Glomerular visceral epithelial cell (primary cell): ENCODE measurements at regions not wholly inside any gene's neighbourhood (a gene's known extent, or its start where the extent isn't known, plus 50 kb on each side); places are given as distances from the start of the nearest gene placed in this dataset.

Source experiments
- DNase-seq: peaks from one replicate; pipeline ENCODE4 v3.0.0-alpha.2; 2016; ENCODE audit errors: extremely low spot score

GRCh38 chr11:112783945-112784322 is 177.3 kb upstream of the NCAM1 start:
- no peak for DNase-seq

- peak; percentile 66 for DNase-seq
These were observed 176.7 kb upstream of the NCAM1 start for GRCh38 chr11:112784323-112785073.

GRCh38 chr11:112785149-112785548 is 176.1 kb upstream of the NCAM1 start:
- no peak for DNase-seq

- no peak for DNase-seq
These were observed 175.5 kb upstream of the NCAM1 start for GRCh38 chr11:112785719-112786118.

- no peak for DNase-seq
These were observed 175.0 kb upstream of the NCAM1 start for GRCh38 chr11:112786196-112786595.

- no peak for DNase-seq
These were observed 174.2 kb upstream of the NCAM1 start for GRCh38 chr11:112786886-112787530.

- DNase-seq: no peak
These were observed 171.7 kb upstream of the NCAM1 start for GRCh38 chr11:112789481-112789880.

GRCh38 chr11:112790286-112790685 is 170.9 kb upstream of the NCAM1 start:
- no peak for DNase-seq

- DNase-seq: no peak
These were observed 169.2 kb upstream of the NCAM1 start for GRCh38 chr11:112792070-112792469.

- DNase-seq: no peak
These were observed 167.8 kb upstream of the NCAM1 start for GRCh38 chr11:112793416-112793815.

GRCh38 chr11:112794331-112794846 is 166.8 kb upstream of the NCAM1 start:
- DNase-seq: no peak

- peak; percentile 24 for DNase-seq
These were observed 165.9 kb upstream of the NCAM1 start for GRCh38 chr11:112795142-112795815.

GRCh38 chr11:112795911-112796649 is 165.1 kb upstream of the NCAM1 start:
- DNase-seq: peak; percentile 60

- DNase-seq: no peak
These were observed 164.1 kb upstream of the NCAM1 start for GRCh38 chr11:112797092-112797491.

GRCh38 chr11:112797648-112798293 is 163.4 kb upstream of the NCAM1 start:
- DNase-seq: no peak

GRCh38 chr11:112801025-112801816 is 160.0 kb upstream of the NCAM1 start:
- no peak for DNase-seq

GRCh38 chr11:112801817-112802088 is 159.5 kb upstream of the NCAM1 start:
- no peak for DNase-seq

- no peak for DNase-seq
These were observed 155.6 kb upstream of the NCAM1 start for GRCh38 chr11:112805658-112806057.

GRCh38 chr11:112806256-112806655 is 155.0 kb upstream of the NCAM1 start:
- DNase-seq: no peak

- DNase-seq: no peak
These were observed 154.3 kb upstream of the NCAM1 start for GRCh38 chr11:112806876-112807275.

GRCh38 chr11:112809429-112809828 is 151.8 kb upstream of the NCAM1 start:
- no peak for DNase-seq
